Fibroblast of mammary gland (primary cell): ENCODE measurements at regions not wholly inside any gene's neighbourhood (a gene's known extent, or its start where the extent isn't known, plus 50 kb on each side); places are given as distances from the start of the nearest gene placed in this dataset.

Source experiments
- DNase-seq: peaks from one replicate; pipeline ENCODE4 v3.0.0-alpha.2; 2010; ENCODE audit warnings: low read depth
- H3K4me3 ChIP-seq: 2 replicates; pipeline ENCODE4 v1.5.1; 2011; ENCODE audit warnings: low read depth, mild to moderate bottlenecking, low read length, moderate library complexity; ENCODE audit not compliant: control insufficient read depth
- CTCF ChIP-seq: conservative IDR thresholded peaks from 2 replicates; pipeline ENCODE4 v1.5.1; 2011; ENCODE audit warnings: low read depth, low read length, inconsistent platforms; ENCODE audit not compliant: control insufficient read depth, insufficient read depth

- H3K4me3 ChIP-seq, result no peak overlapping the region
- no peak for TF ChIP-seq CTCF
- DNase-seq, result no peak
Observed at GRCh38 chr6:22184371-22184770, 112.5 kb downstream of the PRL start.

GRCh38 chr6:22189946-22190345 lies 106.9 kb downstream of the PRL start:
- no peak for TF ChIP-seq CTCF
- H3K4me3 ChIP-seq, result no peak overlapping the region

GRCh38 chr6:22194188-22194921 lies 102.5 kb downstream of the PRL start:
- no peak for TF ChIP-seq CTCF
- peak; percentile 28 for DNase-seq
- H3K4me3 ChIP-seq, result no peak overlapping the region

More at GRCh38 chr6:22189946-22190345, 106.9 kb downstream of the PRL start:
- DNase-seq, result no peak

GRCh38 chr6:22199771-22200170 lies 97.1 kb downstream of the PRL start:
- H3K4me3 ChIP-seq, result no peak overlapping the region
- TF ChIP-seq CTCF, result no peak
- DNase-seq, result no peak

- DNase-seq, result no peak
- no peak overlapping the region for H3K4me3 ChIP-seq
- no peak for TF ChIP-seq CTCF
Observed at GRCh38 chr6:22204153-22204552, 92.7 kb downstream of the PRL start.

GRCh38 chr6:22205266-22205665 lies 91.6 kb downstream of the PRL start:
- H3K4me3 ChIP-seq, result no peak overlapping the region
- DNase-seq, result no peak
- TF ChIP-seq CTCF, result no peak
